ENCODE measurements at regions not wholly inside any gene's neighbourhood (a gene's known extent, or its start where the extent isn't known, plus 50 kb on each side); places are given as distances from the start of the nearest gene placed in this dataset.

DNA sequence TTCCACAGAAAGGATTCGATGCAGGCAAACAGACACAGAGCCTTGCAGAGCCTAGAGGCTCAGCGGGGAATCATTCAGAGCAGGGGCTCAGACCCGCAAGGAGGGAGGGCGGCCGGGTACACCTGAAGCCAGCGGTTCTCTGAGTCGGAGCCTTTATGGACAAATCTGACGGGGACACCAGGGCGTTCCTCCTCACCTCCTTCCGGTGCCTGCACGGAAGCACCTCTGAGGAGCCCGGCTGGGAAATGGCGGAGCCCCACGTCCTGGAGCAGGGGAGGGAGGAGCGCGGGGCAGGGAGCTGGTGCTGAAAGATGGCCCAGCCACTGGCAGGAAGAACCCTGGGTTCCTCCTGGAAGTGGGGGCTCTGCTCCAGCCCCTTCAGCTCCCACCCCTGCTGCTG is 193.5 kb upstream of the ALKAL2 start:
- no peaks in the 10 kb centered on the region for H3K4me1 ChIP-seq (ENCODE audit: control insufficient read depth, extremely low read depth, insufficient read depth, low read length)
- BruUV-seq (replicated peaks): no TSS peak
- no peak for TF ChIP-seq EZH2 (IDR thresholded peaks at IDR 0.05; ENCODE audit: borderline replicate concordance, low read depth, low read length, severe bottlenecking)
- no peak for TF ChIP-seq MYC (IDR thresholded peaks at IDR 0.05; ENCODE audit: low read depth, low read length)
- TF ChIP-seq, protein P1, sequence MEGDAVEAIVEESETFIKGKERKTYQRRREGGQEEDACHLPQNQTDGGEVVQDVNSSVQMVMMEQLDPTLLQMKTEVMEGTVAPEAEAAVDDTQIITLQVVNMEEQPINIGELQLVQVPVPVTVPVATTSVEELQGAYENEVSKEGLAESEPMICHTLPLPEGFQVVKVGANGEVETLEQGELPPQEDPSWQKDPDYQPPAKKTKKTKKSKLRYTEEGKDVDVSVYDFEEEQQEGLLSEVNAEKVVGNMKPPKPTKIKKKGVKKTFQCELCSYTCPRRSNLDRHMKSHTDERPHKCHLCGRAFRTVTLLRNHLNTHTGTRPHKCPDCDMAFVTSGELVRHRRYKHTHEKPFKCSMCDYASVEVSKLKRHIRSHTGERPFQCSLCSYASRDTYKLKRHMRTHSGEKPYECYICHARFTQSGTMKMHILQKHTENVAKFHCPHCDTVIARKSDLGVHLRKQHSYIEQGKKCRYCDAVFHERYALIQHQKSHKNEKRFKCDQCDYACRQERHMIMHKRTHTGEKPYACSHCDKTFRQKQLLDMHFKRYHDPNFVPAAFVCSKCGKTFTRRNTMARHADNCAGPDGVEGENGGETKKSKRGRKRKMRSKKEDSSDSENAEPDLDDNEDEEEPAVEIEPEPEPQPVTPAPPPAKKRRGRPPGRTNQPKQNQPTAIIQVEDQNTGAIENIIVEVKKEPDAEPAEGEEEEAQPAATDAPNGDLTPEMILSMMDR (IDR thresholded peaks at IDR 0.05; ENCODE audit: extremely low read depth in 1 of 2, insufficient read depth in 1 of 2, low read depth in 1 of 2, low read length in 2 of 2): no peak
- TF ChIP-seq JUN (IDR thresholded peaks at IDR 0.05; ENCODE audit: borderline replicate concordance, insufficient read depth, insufficient read length, low read depth): no peak
- no peak for TF ChIP-seq FOS (IDR thresholded peaks at IDR 0.05; ENCODE audit: borderline replicate concordance, insufficient read depth, low read length)
- TF ChIP-seq, protein P2, sequence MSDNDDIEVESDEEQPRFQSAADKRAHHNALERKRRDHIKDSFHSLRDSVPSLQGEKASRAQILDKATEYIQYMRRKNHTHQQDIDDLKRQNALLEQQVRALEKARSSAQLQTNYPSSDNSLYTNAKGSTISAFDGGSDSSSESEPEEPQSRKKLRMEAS (IDR thresholded peaks at IDR 0.05; ENCODE audit: insufficient read depth, insufficient read length): no peak
- no peak for TF ChIP-seq POLR2A (IDR thresholded peaks at IDR 0.05; ENCODE audit: low read depth, low read length)
- TF ChIP-seq GATA2 (IDR thresholded peaks at IDR 0.05; ENCODE audit: insufficient read depth, insufficient read length, low read depth, low read length): no peak
- TF ChIP-seq POLR2AphosphoS5 (IDR thresholded peaks at IDR 0.05; ENCODE audit: insufficient read depth, low read depth, low read length): no peak
- H4K20me1 ChIP-seq (replicated peaks; ENCODE audit: control insufficient read depth, extremely low read depth, insufficient read depth, low read length): no peaks in the 10 kb centered on the region
- dilution Hi-C loops (cut with MboI; ENCODE audit: extremely low pct_ligation_motif_present, low sequenced_read_pairs) (no loop called here), intact Hi-C loops (cut with micrococcal nuclease) (no loop called here)
- no peak overlapping the region for H3K9ac ChIP-seq (replicated peaks; ENCODE audit: extremely low read depth, insufficient read depth, low read length)
- H3K27me3 ChIP-seq (ENCODE audit: control insufficient read depth in 2 of 2, insufficient read depth in 2 of 2, low read length in 2 of 2): no peaks in the 10 kb centered on the region
- no peaks in the 10 kb centered on the region for H3K79me2 ChIP-seq (ENCODE audit: control insufficient read depth, insufficient read depth, low read length)
- H3K27ac ChIP-seq (ENCODE audit: insufficient read depth, low read depth, low read length): no peak overlapping the region
- DNase-seq (ENCODE audit: low read depth, low spot score): no peak
- no peak overlapping the region for H3K4me3 ChIP-seq (replicated peaks in 1 of 3; ENCODE audit: insufficient read depth in 1 of 3, low read depth in 1 of 3, low read length in 3 of 3)
- no peak for FAIRE-seq
- no peaks in the 10 kb centered on the region for H3K36me3 ChIP-seq (ENCODE audit: control insufficient read depth in 2 of 2, extremely low read depth in 1 of 2, insufficient read depth in 2 of 2, low read length in 2 of 2)
- POLR2A ChIA-PET: no interaction called here
- H3K9me3 ChIP-seq (replicated peaks; ENCODE audit: control insufficient read depth, insufficient read depth, low read length): peaks cover 5% of the 10 kb centered on the region
- H2AFZ ChIP-seq (ENCODE audit: low read depth, low read length): no peak overlapping the region
- no peak overlapping the region for H3K4me2 ChIP-seq (ENCODE audit: insufficient read depth, low read length)
- no peaks in the 10 kb centered on the region for H3K9me1 ChIP-seq (replicated peaks; ENCODE audit: control insufficient read depth, extremely low read depth, insufficient read depth, low read length)
- CTCF ChIA-PET: no interaction called here

Measured in endothelial cell of umbilical vein (primary cell).